GM19351 (cell line): ENCODE measurements at regions not wholly inside any gene's neighbourhood (a gene's known extent, or its start where the extent isn't known, plus 50 kb on each side); places are given as distances from the start of the nearest gene placed in this dataset.

Experiments
- ATAC-seq: cut with Tn5 transposase; IDR thresholded peaks from one replicate; pipeline ENCODE4 v1.9.1; 2021; ENCODE audit warnings: mild to moderate bottlenecking, moderate library complexity; ENCODE audit not compliant: unreplicated experiment

GRCh38 chr2:8138923-8139667 is 542.8 kb upstream of the ID2 start:
- ATAC-seq, result no peak

- no peak for ATAC-seq
These were observed 542.1 kb upstream of the ID2 start for GRCh38 chr2:8139668-8140200.

GRCh38 chr2:8141079-8141707 is 540.7 kb upstream of the ID2 start:
- no peak for ATAC-seq

- ATAC-seq, result no peak
These were observed 540.1 kb upstream of the ID2 start for GRCh38 chr2:8141780-8142179.

- ATAC-seq, result no peak
These were observed 539.4 kb upstream of the ID2 start for GRCh38 chr2:8142461-8142860.

GRCh38 chr2:8144131-8144631 is 537.7 kb upstream of the ID2 start:
- no peak for ATAC-seq

GRCh38 chr2:8144785-8145184 is 537.1 kb upstream of the ID2 start:
- ATAC-seq, result no peak

GRCh38 chr2:8145375-8145774 is 536.5 kb upstream of the ID2 start:
- ATAC-seq, result peak; percentile 59

GRCh38 chr2:8146132-8147005 is 535.5 kb upstream of the ID2 start:
- no peak for ATAC-seq

- no peak for ATAC-seq
These were observed 533.4 kb upstream of the ID2 start for GRCh38 chr2:8148260-8149006.

- ATAC-seq, result no peak
These were observed 532.9 kb upstream of the ID2 start for GRCh38 chr2:8149007-8149405.

GRCh38 chr2:8149985-8150539 is 531.8 kb upstream of the ID2 start:
- no peak for ATAC-seq

- no peak for ATAC-seq
These were observed 530.0 kb upstream of the ID2 start for GRCh38 chr2:8151888-8152287.

- ATAC-seq, result peak; percentile 99
These were observed 529.2 kb upstream of the ID2 start for GRCh38 chr2:8152392-8153257.

- peak; percentile 17 for ATAC-seq
These were observed 528.6 kb upstream of the ID2 start for GRCh38 chr2:8153258-8153718.

GRCh38 chr2:8154270-8154669 is 527.6 kb upstream of the ID2 start:
- ATAC-seq, result no peak

- no peak for ATAC-seq
These were observed 526.9 kb upstream of the ID2 start for GRCh38 chr2:8154936-8155335.

- ATAC-seq, result no peak
These were observed 524.0 kb upstream of the ID2 start for GRCh38 chr2:8157621-8158430.
